ENCODE measurements at regions not wholly inside any gene's neighbourhood (a gene's known extent, or its start where the extent isn't known, plus 50 kb on each side); places are given as distances from the start of the nearest gene placed in this dataset.

DNA sequence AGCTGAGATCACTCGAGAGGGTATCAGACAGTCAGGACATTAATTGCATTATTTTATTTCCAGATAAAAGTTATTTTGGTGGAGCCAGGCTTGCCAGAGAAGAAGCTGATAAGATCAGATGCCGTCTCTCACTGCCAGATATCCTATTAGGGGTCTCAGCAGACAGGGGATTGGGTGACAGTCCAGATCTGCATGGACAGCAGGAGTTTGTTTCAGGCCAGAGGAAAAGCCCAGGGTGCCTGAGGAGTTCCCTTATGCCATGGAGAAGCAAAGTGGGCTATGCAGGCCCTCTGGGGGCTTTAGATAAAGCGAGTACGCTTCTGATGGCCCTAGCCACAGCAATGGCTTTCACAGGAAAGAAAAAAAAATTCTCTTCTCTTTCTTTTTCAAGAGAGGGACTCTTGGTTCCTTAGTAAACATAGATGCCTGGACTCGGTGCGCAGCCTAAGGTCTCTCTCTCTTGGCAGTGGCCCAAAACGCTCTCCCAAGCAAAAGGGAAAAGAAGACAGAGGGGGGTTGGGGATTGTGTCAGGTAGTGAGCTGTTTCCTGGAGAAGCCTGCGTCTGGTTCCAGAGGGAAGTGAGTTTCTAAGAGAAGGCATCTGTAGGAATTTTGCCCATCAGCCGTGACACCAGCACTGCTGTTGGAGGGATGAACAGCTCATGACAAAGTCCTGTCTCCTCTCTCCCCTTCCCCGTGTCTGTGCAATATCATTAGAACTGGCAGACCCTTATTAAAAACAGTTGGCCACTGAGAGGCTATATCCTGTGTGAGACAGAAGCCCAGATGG is 166.3 kb upstream of the FOXF1 start:
- DNase-seq (ENCODE audit: insufficient read length, low spot score), result no peak
- FAIRE-seq, result no peak

DNA sequence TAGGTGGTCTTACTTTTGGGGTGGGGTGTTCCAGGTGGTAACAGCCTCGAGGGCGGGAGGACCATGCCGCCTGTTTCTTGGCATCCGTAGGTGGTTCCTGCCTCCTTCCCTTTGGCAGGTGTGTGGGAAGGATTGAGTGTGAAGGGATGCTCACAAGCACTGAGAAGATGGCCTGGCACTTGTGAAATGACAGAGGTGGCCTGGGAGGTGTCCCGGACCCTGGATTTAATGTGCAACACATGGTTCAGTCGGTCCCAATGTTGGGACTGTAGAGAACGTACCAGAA is 165.8 kb upstream of the FOXF1 start:
- no peak for DNase-seq (ENCODE audit: insufficient read length, low spot score)
- TF ChIP-seq SPI1 (IDR thresholded peaks at IDR 0.05; ENCODE audit: low read depth, low read length), result no peak
- no peak for TF ChIP-seq POU2F2 (IDR thresholded peaks at IDR 0.05; ENCODE audit: low read depth, low read length)
- FAIRE-seq, result no peak

More for the DNA sequence above, 166.3 kb upstream of the FOXF1 start:
- TF ChIP-seq TAF1 (IDR thresholded peaks at IDR 0.05; ENCODE audit: low read depth, low read length) (no peak), PAX5 (IDR thresholded peaks at IDR 0.05; ENCODE audit: insufficient read depth, low read length, severe bottlenecking) (no peak), POU2F2 (IDR thresholded peaks at IDR 0.05; ENCODE audit: low read depth, low read length) (no peak), SPI1 (IDR thresholded peaks at IDR 0.05; ENCODE audit: low read depth, low read length) (no peak), POLR2A (IDR thresholded peaks at IDR 0.05; ENCODE audit: low read depth, low read length) (no peak), POLR2AphosphoS5 (IDR thresholded peaks at IDR 0.05; ENCODE audit: low read depth, low read length) (no peak)

DNA sequence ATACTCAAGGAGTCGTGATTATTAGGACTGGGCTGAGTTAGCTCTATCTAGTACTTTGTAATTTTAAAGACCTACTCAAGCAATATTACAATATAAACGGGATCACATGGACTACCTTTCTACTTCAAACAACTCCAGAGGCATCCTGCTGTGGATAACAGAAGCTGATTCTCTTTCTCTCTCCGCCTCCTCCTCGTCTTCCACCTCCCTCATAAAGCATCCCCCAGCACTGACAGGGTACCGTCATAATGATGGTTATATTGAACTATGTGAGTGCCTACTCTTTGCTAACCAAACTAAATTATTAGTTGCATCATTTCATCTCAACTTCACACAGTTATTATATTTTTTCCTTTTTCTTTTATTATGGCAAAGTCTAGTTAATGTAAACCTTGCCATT is 165.4 kb upstream of the FOXF1 start:
- DNase-seq (ENCODE audit: insufficient read length, low spot score) (no peak), FAIRE-seq (no peak)
- TF ChIP-seq POLR2A (IDR thresholded peaks at IDR 0.05; ENCODE audit: low read depth, low read length), result no peak
- no peak for TF ChIP-seq POU2F2 (IDR thresholded peaks at IDR 0.05; ENCODE audit: low read depth, low read length)
- no peak for TF ChIP-seq TAF1 (IDR thresholded peaks at IDR 0.05; ENCODE audit: low read depth, low read length)
- no peak for TF ChIP-seq POLR2AphosphoS5 (IDR thresholded peaks at IDR 0.05; ENCODE audit: low read depth, low read length)
- TF ChIP-seq PAX5 (IDR thresholded peaks at IDR 0.05; ENCODE audit: insufficient read depth, low read length, severe bottlenecking), result no peak
- no peak for TF ChIP-seq SPI1 (IDR thresholded peaks at IDR 0.05; ENCODE audit: low read depth, low read length)

DNA sequence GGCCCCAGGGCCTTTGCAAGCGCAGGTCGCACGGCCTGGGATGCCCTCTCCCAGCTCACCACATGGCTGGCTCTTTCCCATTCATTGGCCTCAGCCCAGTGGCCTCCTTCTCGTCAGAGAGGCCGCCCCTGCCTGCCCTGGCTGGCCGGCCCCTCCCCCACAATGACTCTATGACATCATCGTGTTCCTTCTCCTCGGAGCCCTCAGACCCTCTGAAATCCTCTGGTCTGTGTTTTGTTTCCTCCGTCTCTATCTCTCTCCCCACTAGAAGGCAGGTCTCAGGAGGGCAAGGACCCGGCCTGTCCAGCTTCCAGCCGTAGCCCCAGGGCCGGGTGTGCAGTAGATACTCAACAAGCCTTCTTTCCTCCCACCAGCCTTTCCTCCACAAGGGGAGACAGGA is 164.8 kb upstream of the FOXF1 start:
- DNase-seq (ENCODE audit: insufficient read length, low spot score) (no peak), FAIRE-seq (no peak)
- TF ChIP-seq PAX5 (IDR thresholded peaks at IDR 0.05; ENCODE audit: insufficient read depth, low read length, severe bottlenecking), result no peak
- no peak for TF ChIP-seq POU2F2 (IDR thresholded peaks at IDR 0.05; ENCODE audit: low read depth, low read length)
- TF ChIP-seq SPI1 (IDR thresholded peaks at IDR 0.05; ENCODE audit: low read depth, low read length), result no peak
- no peak for TF ChIP-seq POLR2A (IDR thresholded peaks at IDR 0.05; ENCODE audit: low read depth, low read length)
- TF ChIP-seq POLR2AphosphoS5 (IDR thresholded peaks at IDR 0.05; ENCODE audit: low read depth, low read length), result no peak
- TF ChIP-seq TAF1 (IDR thresholded peaks at IDR 0.05; ENCODE audit: low read depth, low read length), result no peak

- no peak for DNase-seq (ENCODE audit: insufficient read length, low spot score)
- FAIRE-seq, result no peak
- TF ChIP-seq POU2F2 (IDR thresholded peaks at IDR 0.05; ENCODE audit: low read depth, low read length) (no peak), SPI1 (IDR thresholded peaks at IDR 0.05; ENCODE audit: low read depth, low read length) (no peak), PAX5 (IDR thresholded peaks at IDR 0.05; ENCODE audit: insufficient read depth, low read length, severe bottlenecking) (no peak), TAF1 (IDR thresholded peaks at IDR 0.05; ENCODE audit: low read depth, low read length) (no peak), POLR2AphosphoS5 (IDR thresholded peaks at IDR 0.05; ENCODE audit: low read depth, low read length) (no peak), POLR2A (IDR thresholded peaks at IDR 0.05; ENCODE audit: low read depth, low read length) (no peak)
Measured at GRCh38 chr16:86346034-86346433, 164.3 kb upstream of the FOXF1 start.

DNA sequence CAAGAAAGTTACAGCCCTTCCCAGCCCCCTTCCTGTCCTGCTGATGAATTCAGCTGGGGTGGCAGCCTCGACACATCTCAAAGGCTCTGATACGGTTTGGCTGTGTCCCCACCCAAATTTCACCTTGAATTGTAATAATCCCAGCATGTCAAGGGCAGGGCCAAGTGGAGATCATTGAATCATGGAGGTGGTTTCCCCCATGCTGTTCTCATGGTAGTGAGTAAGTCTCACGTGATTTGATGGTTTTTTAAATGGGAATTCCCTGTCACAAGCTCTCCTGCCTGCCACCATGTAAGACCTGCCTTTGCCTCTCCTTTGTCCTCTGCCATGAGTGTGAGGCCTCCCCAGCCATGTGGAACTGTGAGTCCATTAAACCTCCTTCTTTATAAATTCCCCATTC is 163.2 kb upstream of the FOXF1 start:
- no peak for TF ChIP-seq PAX5 (IDR thresholded peaks at IDR 0.05; ENCODE audit: insufficient read depth, low read length, severe bottlenecking)
- TF ChIP-seq POLR2AphosphoS5 (IDR thresholded peaks at IDR 0.05; ENCODE audit: low read depth, low read length), result no peak
- no peak for TF ChIP-seq POLR2A (IDR thresholded peaks at IDR 0.05; ENCODE audit: low read depth, low read length)
- TF ChIP-seq POU2F2 (IDR thresholded peaks at IDR 0.05; ENCODE audit: low read depth, low read length), result no peak
- no peak for TF ChIP-seq SPI1 (IDR thresholded peaks at IDR 0.05; ENCODE audit: low read depth, low read length)
- TF ChIP-seq TAF1 (IDR thresholded peaks at IDR 0.05; ENCODE audit: low read depth, low read length), result no peak
- DNase-seq (ENCODE audit: insufficient read length, low spot score) (no peak), FAIRE-seq (no peak)

DNA sequence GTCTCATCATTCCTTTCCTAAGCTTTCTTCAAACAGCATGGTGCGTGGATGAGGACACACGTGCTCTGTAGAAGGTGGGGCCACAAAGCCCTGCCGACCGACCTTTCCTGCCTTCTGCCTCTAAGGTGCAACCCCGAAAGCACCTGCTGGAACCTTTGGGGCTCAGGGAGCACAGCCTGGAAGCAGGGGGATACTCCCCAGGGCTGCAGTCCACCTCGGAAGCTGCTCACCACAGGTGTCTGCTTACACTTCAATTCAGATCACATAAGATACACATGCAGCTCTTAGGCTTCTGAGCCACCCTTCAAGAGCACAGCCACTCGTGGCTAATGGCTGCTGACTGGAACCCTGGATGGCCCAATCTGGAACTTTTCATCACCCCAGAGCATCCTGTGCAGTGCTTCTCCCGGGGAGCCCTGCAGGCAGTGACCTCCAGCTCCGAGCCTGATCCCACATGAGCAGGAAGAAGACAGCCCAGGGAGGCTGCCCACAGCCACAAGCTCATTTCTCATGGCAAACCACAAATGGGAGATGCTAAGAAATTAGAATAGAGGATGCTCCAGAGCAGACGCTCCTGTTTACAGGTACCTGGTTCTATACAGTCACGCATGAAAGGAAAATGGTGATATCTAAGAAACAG is 162.3 kb upstream of the FOXF1 start:
- TF ChIP-seq POLR2A (IDR thresholded peaks at IDR 0.05; ENCODE audit: low read depth, low read length) (no peak), POU2F2 (IDR thresholded peaks at IDR 0.05; ENCODE audit: low read depth, low read length) (no peak), TAF1 (IDR thresholded peaks at IDR 0.05; ENCODE audit: low read depth, low read length) (no peak), SPI1 (IDR thresholded peaks at IDR 0.05; ENCODE audit: low read depth, low read length) (no peak), POLR2AphosphoS5 (IDR thresholded peaks at IDR 0.05; ENCODE audit: low read depth, low read length) (no peak), PAX5 (IDR thresholded peaks at IDR 0.05; ENCODE audit: insufficient read depth, low read length, severe bottlenecking) (no peak)
- FAIRE-seq (no peak), DNase-seq (ENCODE audit: insufficient read length, low spot score) (no peak)

DNA sequence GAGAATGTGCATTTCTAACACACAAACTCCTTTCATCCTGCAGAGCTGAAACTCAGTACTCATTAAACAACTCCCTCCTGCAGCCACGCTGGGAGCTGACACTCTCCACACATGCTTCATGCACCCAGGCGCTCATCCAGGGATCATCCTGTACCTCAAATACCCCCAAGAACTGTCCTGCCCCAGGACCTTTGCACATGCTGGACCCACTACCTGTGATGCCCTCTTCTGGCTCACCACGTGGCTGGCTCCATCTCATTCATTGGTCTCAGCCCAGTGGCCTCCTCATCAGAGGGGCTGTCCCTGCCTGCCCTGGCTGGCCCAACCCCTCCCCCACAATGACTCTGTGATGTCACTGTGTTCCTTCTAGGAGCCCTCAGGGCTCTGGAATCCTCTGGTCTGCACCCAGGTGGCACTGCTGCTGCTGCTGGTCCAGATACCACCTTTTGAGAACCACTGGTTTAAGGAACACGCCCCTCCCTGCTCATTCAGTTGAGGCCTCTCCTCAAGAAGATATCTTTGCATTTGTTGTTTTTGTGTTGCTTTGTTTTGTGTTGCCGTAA is 160.9 kb upstream of the FOXF1 start:
- no peak for FAIRE-seq
- DNase-seq (ENCODE audit: insufficient read length, low spot score), result no peak

DNA sequence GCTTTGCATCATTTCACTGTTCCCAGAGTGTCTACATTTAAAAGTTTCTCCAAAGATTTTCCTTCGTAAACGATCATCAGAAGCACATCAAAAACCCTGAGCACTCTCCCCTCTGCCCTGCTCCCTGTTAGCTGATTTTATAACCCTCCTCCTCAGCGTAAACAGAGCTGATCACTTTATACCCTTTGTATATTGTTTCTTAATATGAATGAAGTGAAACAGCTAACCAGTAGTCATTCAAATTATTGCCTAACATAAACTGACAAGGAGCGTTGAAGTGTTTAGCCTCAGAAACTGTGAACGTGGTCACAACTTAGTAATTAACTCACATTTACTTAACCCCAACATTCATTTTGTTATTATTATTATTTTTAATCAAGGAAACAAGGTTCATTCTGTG is 160.0 kb upstream of the FOXF1 start:
- no peak for FAIRE-seq
- TF ChIP-seq POLR2A (IDR thresholded peaks at IDR 0.05; ENCODE audit: low read depth, low read length) (no peak), POLR2AphosphoS5 (IDR thresholded peaks at IDR 0.05; ENCODE audit: low read depth, low read length) (no peak), TAF1 (IDR thresholded peaks at IDR 0.05; ENCODE audit: low read depth, low read length) (no peak), POU2F2 (IDR thresholded peaks at IDR 0.05; ENCODE audit: low read depth, low read length) (no peak), PAX5 (IDR thresholded peaks at IDR 0.05; ENCODE audit: insufficient read depth, low read length, severe bottlenecking) (no peak), SPI1 (IDR thresholded peaks at IDR 0.05; ENCODE audit: low read depth, low read length) (no peak)
- DNase-seq (ENCODE audit: insufficient read length, low spot score), result no peak

More for the DNA sequence above, 160.9 kb upstream of the FOXF1 start:
- TF ChIP-seq SPI1 (IDR thresholded peaks at IDR 0.05; ENCODE audit: low read depth, low read length), result no peak
